ENCODE measurements at regions not wholly inside any gene's neighbourhood (a gene's known extent, or its start where the extent isn't known, plus 50 kb on each side); places are given as distances from the start of the nearest gene placed in this dataset.

DNA sequence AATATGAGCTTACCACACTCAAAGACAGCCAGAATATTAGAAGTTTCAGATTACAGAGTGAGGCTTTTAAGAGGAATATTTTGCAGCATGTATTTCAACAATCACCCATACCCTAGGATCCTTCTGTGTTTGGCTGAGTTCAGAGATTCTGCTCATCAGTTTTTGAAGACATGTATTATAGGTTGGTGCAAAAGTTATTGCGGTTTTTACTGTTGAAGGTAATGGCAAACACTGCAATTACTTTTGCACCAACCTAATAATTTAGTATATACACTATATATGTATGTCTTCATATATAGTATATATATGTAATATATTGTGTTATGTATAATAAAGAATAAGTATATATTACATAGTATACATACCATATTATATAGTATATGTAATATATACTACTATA, 435.1 kb downstream of the IRS2 start:
- H3K27me3 ChIP-seq (ENCODE audit: insufficient read depth, low read length) = no peaks in the 10 kb centered on the region
- BruUV-seq (replicated peaks) = no TSS peak

More for the DNA sequence above, 435.1 kb downstream of the IRS2 start:
- TF ChIP-seq ZNF274 (IDR thresholded peaks at IDR 0.05; ENCODE audit: low read depth, low read length) (no peak), JUND (IDR thresholded peaks at IDR 0.05) (no peak), POLR2A (IDR thresholded peaks at IDR 0.05; ENCODE audit: borderline replicate concordance, extremely low read depth, insufficient read depth, insufficient read length) (no peak), SRF (IDR thresholded peaks at IDR 0.05; ENCODE audit: low read depth) (no peak), ZBTB33 (IDR thresholded peaks at IDR 0.05; ENCODE audit: extremely low read depth, insufficient replicate concordance, low read length) (no peak), MAX (IDR thresholded peaks at IDR 0.05) (no peak), CBX3 (IDR thresholded peaks at IDR 0.05; ENCODE audit: low read depth) (no peak), FOSL1 (IDR thresholded peaks at IDR 0.05; ENCODE audit: low read depth) (no peak), TCF7L2 (IDR thresholded peaks at IDR 0.05; ENCODE audit: borderline replicate concordance, extremely low read depth, insufficient read depth, insufficient read length) (no peak), ZFX (IDR thresholded peaks at IDR 0.05) (no peak), YY1 (IDR thresholded peaks at IDR 0.05; ENCODE audit: extremely low read depth, insufficient replicate concordance, low read depth, low read length) (no peak), SIN3A (IDR thresholded peaks at IDR 0.05; ENCODE audit: low read depth) (no peak), ELF1 (IDR thresholded peaks at IDR 0.05; ENCODE audit: borderline replicate concordance, low read depth) (no peak), CEBPB (IDR thresholded peaks at IDR 0.05; ENCODE audit: low read depth) (no peak)
- TF ChIP-seq, protein P1, sequence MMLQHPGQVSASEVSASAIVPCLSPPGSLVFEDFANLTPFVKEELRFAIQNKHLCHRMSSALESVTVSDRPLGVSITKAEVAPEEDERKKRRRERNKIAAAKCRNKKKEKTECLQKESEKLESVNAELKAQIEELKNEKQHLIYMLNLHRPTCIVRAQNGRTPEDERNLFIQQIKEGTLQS (IDR thresholded peaks at IDR 0.05) = no peak
- TF ChIP-seq, protein P2, sequence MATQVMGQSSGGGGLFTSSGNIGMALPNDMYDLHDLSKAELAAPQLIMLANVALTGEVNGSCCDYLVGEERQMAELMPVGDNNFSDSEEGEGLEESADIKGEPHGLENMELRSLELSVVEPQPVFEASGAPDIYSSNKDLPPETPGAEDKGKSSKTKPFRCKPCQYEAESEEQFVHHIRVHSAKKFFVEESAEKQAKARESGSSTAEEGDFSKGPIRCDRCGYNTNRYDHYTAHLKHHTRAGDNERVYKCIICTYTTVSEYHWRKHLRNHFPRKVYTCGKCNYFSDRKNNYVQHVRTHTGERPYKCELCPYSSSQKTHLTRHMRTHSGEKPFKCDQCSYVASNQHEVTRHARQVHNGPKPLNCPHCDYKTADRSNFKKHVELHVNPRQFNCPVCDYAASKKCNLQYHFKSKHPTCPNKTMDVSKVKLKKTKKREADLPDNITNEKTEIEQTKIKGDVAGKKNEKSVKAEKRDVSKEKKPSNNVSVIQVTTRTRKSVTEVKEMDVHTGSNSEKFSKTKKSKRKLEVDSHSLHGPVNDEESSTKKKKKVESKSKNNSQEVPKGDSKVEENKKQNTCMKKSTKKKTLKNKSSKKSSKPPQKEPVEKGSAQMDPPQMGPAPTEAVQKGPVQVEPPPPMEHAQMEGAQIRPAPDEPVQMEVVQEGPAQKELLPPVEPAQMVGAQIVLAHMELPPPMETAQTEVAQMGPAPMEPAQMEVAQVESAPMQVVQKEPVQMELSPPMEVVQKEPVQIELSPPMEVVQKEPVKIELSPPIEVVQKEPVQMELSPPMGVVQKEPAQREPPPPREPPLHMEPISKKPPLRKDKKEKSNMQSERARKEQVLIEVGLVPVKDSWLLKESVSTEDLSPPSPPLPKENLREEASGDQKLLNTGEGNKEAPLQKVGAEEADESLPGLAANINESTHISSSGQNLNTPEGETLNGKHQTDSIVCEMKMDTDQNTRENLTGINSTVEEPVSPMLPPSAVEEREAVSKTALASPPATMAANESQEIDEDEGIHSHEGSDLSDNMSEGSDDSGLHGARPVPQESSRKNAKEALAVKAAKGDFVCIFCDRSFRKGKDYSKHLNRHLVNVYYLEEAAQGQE (IDR thresholded peaks at IDR 0.05; ENCODE audit: low read depth) = no peak
- H3K79me2 ChIP-seq (ENCODE audit: insufficient read depth, low read length) = no peaks in the 10 kb centered on the region
- H3K27ac ChIP-seq (ENCODE audit: low read depth, low read length) = no peak overlapping the region
- CTCF ChIA-PET = no interaction called here
- H3K4me3 ChIP-seq (replicated peaks in 1 of 2; ENCODE audit: low read depth in 1 of 2, low read length in 2 of 2) = no peak overlapping the region
- H3K9ac ChIP-seq (ENCODE audit: low read length) = no peak overlapping the region
- H3K4me1 ChIP-seq (ENCODE audit: control insufficient read depth in 1 of 2, insufficient read depth in 2 of 2, low read length in 2 of 2) = peaks cover 5 to 16% of the 10 kb centered on the region in 2 experiments; a peak in 2 of 4 replicates
- H3K9me2 ChIP-seq (ENCODE audit: insufficient read depth) = no peaks in the 10 kb centered on the region
- peak overlapping the region; percentile 39 for H2AFZ ChIP-seq (ENCODE audit: low read depth, low read length, poor library complexity, severe bottlenecking)
- RAD21 ChIA-PET (ENCODE audit: low non-redundant PET in 1 of 2, low total read pairs in 2 of 2, uncharacterized antibody in 2 of 2, unreplicated experiment in 2 of 2) = interaction anchor here in 1 of 2 experiments (0.7 kb wide), 1 partner anchor 23 kb away, joined by 3 read pairs; no protein-coding TSS in a partner anchor
- ATAC-seq (no peak), DNase-seq (ENCODE audit: low read depth, low spot score) (no peak)
- no peaks in the 10 kb centered on the region for H3K9me3 ChIP-seq (ENCODE audit: control insufficient read depth in 1 of 2, insufficient read depth in 1 of 2, low read depth in 1 of 2, low read length in 2 of 2)
- no peaks in the 10 kb centered on the region for H4K20me1 ChIP-seq (ENCODE audit: insufficient read depth)
- intact Hi-C loops (cut with micrococcal nuclease) = no loop called here
- H3K36me3 ChIP-seq (ENCODE audit: control insufficient read depth in 1 of 2, insufficient read depth in 2 of 2, low read length in 2 of 2) = no peaks in the 10 kb centered on the region
- H3K4me2 ChIP-seq (ENCODE audit: low read length) = no peak overlapping the region
- POLR2A ChIA-PET = no interaction called here

Measured in HCT116 (cell line).